ENCODE measurements at regions not wholly inside any gene's neighbourhood (a gene's known extent, or its start where the extent isn't known, plus 50 kb on each side); places are given as distances from the start of the nearest gene placed in this dataset.

GRCh38 chr13:70585109-70585508, 476.9 kb upstream of the KLHL1 start:
- TF ChIP-seq CTCF (IDR thresholded peaks at IDR 0.05): no peak
- TF ChIP-seq EP300 (IDR thresholded peaks at IDR 0.05): no peak
- no peak for TF ChIP-seq POLR2A (IDR thresholded peaks at IDR 0.05)

Data from ovary (tissue), 3 donors.